NCI-H510A treated with DMSO at 0.1 percent for 48 hours (cell line): ENCODE measurements at regions not wholly inside any gene's neighbourhood (a gene's known extent, or its start where the extent isn't known, plus 50 kb on each side); places are given as distances from the start of the nearest gene placed in this dataset.

Source experiments
- DNase-seq: peaks from one replicate; lab custom pipeline; 2025; lab: John Stamatoyannopoulos, UW

DNA sequence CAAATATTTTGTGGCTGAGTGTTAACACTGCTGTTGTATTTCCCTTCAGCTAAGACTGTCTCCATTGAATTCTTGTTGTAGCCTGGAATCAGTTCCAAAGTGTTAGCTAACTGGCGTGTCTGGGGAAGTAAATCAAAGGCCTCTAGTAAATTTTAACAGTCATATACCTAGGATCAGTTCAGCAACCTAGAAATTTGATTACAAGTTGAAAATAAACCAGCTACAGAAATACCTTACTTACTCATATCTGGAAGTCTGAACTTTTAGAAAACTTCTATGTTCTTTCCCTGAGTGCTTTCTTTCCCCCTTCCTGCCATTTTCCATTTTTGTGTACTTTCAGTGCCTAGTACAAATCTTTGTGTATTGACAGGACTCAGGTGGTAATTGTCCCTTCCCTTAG lies 396.7 kb upstream of the DCC start:
- no peak for DNase-seq

DNA sequence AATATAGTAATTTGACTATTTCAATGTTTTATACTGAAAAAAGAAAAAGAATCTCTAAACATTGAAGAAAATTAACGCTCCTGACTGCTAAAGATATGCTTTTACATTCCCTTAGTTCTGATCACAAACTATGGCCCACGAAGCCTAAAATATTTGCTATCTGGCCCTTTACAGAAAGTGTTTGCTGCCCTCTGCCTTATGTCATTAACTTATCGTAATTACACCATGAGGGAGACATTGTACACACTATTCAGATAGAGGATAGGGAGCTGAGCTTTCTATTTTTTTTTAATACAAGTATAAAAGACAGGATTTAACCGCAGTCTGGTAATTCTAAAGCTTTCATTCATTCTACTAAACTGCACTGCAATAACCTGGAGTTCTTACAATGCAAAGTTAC lies 393.1 kb upstream of the DCC start:
- no peak for DNase-seq

DNA sequence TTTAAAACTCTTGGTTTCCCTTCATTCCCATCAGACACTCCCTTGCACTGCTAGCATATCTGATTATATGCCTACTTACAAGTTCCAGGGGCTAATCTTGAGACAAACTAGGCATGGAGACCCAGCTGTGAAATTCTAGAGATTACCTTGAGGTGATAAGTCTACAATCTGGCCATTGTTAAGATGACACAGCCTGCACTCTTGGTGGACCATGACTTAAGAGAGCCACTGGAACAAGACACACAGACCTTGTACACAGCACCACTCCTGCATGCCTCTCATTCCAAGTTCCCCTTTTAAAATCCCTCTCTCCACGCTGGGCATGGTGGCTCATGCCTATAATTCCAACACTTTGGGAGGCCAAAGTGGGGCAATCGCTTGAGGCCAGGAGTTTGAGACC lies 387.2 kb upstream of the DCC start:
- no peak for DNase-seq

DNA sequence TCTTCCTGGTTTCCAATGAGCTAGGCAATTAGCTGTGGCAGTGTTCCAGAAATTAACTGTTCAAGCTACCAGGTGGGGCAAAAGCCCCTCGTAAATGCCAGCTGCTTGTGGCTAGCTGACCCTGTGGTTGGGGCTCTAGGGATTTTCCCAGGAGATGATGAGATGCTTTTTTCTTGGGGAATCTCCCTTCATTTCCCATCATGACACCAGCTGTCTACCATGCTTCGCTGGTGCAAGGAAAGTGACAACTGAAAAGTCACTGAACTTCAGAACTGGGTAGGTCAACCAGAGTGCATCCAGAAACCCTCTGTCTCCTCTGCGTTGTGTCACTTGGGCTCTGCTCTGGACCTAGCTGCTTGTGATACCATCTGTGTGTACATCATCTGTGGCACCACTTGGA lies 386.5 kb upstream of the DCC start:
- DNase-seq, result no peak

DNA sequence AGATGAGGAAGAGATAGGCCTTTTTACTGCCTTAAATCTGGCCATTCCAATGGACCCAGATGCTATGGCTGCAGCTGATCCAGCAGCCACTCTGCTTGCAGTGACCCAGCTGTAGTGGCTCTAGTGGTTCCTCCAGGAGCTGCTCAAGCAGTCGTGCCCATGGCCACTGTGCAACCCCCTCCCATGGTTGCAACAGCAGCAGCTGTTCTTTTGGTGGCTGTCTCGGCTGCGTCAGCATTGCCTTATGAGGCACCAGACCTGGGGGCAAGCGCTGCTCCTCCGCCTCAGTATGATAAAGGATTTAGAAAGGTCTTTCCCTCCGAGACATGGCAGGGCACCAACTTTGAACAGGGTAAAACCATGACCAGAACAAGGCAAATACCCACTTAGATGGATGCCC lies 384.9 kb upstream of the DCC start:
- no peak for DNase-seq

DNA sequence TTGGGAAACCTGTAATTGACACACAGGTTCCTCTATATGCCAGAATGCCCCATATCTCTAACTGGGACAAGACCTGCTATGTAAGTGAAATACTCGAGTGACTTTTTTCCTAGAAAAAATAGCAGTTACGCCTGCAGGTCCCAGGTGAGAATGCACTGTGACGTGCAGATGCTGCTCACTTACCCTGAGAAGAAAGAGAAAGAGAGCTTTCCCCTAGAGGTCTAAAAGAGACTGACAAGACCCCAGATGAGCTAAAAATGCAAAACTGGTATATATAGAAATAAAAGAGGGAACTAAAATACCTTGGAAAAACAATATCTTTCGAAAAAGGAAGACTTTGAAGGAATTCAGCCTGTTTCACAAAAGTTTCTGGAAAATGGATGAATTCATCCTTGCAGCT lies 383.0 kb upstream of the DCC start:
- no peak for DNase-seq

DNA sequence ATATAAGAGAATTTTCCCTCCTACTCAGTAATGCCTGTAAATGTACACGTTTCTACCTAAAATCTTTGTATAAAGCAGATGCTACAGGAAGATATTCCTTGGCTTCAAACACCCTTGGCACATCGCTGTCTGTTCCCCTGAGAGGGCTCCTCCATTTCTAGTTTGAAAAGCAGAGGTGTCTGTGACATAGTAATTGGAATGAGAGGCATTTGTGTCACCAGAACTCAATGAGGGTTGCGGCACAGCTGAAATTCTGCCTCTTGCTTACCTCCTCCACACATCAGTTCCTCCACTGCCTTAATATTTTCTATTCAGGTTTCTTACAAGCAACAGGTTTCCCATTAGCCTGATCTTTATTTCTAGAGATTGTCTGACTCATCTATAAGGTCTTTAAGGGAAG lies 359.9 kb upstream of the DCC start:
- no peak for DNase-seq

DNA sequence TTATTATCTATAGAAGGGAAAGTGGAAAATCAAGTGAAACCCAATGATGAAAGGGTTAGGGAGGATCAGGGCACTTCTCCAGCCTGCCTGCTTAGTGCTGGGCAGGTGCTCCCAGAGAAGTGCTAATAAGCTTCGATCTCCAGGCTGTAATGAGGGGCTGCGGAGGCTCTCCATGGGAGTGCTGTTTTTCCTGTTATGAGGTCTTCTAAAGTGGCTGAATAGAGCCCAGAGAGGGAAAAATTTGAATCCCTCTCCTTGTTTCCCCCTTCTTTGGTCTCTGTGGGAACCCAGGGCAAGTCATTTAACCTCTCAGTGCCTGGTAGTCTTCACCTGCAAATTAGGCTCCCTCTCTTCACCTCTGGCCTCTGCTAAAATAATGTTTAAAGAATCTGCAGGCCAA lies 351.7 kb upstream of the DCC start:
- DNase-seq, result no peak

DNA sequence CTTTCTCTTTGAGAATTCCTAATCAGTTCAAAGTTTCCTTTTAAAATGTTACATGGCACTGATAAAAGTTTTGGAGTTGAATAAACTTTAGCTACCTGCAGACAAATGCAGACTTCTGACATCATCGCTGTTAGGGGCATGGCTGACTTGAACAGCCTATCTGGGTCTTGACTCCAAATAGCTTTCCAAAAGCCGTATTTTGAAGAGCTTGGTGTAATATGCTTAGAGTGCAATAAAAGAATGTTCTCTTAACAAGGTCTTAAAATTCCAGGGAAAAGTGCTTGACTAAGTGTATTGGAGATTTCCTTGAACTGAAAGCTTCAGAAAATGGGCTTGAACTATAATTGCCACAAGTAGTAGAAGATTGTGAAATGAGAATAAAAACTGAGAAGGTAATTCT lies 342.9 kb upstream of the DCC start:
- DNase-seq, result no peak

DNA sequence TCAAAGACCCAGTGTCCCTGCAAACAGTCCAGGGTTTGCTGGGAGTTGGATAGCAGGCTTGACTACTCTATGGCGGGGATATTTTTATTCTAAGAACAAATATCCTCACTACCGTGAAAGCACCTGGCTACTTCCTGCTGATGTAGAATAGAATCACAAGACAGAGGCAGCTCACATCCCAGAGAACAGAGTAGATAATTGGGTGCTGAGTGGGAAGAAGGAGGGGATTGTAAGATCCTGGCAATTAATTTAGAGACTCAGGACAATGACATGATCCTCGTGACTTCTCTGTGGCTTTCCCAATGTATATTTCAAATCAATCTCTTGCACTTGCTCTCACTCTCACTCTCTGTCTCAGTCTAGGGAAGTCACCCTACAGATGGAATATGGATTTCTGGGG lies 341.9 kb upstream of the DCC start:
- DNase-seq, result no peak

DNA sequence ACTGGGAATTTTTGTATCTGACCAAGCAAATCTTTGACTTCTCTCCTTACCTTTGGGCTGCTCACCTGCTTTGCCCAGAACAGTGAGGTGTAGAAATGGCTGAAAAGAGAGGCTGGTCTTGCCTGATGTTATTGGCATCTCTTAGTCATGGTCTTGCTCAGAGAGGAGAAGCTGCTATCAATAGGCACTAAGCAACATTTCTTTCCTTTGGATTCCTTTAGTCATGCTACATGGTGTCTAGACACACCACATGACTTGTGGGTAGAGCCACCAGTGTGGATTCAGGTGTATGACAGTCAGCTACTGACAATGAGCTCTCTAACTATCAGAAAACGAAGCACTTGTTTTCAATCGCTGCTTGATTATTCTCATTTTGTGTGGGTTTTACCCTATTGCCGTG lies 341.3 kb upstream of the DCC start:
- DNase-seq, result no peak

DNA sequence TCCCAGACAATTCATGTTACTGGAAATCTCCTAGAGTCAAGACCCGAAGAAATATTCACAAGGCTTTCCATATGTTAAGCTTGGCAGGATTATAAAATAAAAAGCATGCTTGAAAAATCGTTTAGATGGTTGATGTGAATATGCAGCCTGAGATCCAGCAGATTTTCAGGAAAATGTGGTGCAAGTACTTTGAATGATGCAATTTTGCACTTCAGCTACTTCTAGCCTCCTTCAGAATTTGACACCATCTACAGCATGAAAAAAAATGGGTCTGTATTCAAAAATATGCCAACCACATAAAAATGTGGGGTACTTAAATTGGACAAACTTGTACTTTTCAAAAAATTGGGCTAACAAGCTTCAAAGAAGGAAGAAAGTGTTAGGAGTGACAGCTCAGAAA lies 340.6 kb upstream of the DCC start:
- DNase-seq, result no peak

DNA sequence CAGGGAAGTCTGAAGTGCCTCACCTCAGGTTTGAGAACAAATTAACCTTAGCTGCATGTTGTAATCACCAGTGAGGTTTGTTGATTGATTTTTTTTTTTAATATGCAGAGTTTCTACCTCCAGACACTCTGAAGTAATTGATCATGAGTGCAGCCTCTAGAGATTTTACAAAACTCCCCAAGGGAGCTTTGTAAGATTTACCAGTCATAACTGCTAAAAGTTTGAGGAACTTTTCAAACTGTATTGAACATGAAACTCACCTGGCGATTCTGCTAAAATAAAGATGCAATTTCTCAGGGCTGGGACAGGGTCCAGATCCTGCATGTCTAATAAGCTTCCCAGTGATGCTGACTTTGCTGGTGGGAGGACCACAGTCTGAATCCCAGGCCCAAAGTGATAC lies 339.6 kb upstream of the DCC start:
- DNase-seq, result no peak

DNA sequence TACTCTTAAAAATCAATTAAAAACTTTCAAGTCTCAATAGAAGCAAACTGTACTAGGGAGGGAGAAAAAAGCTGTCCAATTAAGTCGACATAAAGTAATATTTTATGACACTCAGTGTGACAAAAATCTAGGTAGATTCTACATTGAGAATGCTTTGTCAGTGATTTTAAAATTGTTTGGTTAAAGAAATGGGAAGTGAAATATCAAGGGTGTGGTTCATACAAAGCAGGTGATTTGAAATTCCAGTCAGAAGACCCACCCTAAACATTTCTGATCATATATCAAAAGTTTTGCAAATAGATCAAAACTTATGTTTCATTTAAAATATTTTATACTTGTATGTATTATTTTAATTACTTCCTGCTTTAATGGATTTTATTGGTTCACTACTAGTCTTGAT lies 338.9 kb upstream of the DCC start:
- DNase-seq, result no peak

DNA sequence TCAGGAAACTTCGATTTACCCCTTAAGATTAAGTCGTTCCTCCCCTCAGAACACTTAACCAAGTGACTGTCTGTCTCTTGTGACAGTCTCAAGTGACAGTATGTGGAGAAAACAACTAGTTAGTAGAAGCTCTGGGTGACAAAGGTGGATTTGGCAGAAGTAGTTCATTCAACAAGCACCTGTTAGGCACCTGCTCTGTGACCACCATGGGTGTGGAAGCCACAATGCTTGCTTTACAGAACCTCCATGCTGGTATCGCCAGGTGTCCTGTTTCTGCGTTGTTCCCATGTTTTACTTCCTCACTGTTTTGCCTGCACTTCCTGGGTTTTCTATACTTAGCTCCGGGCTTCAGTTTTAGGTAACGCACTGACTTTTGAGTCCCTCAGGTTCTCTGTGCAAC lies 337.4 kb upstream of the DCC start:
- DNase-seq, result no peak

DNA sequence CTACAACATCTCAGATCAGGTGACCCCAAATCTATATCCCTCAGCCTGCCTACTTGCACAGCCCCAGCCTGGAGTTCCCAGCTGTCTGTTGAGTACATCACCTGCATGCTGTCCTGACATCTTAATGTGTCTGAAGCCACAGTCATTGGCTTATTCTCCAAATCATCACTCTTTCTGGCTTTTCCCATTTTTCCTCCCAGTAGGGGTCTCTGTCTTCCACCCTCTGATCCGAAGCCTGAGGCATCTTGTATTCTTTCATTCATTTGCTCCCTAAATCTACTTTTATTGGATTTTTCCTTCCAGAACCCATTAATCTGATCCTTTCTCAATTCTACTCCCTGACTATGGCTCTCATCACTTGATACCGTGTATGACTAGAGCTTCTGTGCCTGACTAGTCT lies 332.9 kb upstream of the DCC start:
- DNase-seq, result no peak

DNA sequence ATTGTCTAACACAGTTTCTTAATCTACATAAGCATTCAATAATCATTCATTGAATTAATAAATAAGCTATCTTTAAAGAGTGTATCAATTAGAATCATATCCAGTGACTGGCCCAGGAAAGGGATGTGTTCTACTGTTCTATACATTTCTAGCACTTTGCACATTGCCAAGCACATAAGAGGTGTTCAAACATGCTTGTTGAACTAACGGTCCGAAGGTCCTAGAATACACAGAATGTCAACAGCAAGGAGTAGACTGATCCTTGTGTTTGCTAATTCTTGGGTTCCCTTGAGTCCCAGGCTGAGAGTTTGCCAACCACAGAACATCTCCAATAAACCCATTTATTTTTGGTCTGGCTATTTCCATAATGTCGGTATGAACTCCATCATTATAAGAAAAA lies 331.7 kb upstream of the DCC start:
- DNase-seq, result no peak

DNA sequence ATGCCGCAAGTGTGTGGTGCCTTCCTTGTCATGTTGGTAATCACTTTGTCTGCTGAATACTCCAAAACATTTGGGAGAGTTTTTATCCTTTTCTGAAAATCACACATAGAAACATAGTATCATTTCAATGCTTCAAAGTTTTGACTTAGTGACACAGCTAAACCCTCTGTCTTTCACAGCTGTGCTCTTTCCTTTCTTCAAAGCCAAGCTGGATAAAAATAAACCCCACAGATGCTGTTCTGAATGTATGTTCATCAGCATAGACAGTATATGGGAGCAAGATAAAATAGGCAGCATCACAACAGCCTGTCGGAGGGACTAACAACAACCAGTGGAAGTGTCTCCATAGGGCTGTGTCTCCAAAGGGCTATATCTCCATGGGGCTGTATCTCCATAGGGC lies 331.3 kb upstream of the DCC start:
- DNase-seq, result no peak

DNA sequence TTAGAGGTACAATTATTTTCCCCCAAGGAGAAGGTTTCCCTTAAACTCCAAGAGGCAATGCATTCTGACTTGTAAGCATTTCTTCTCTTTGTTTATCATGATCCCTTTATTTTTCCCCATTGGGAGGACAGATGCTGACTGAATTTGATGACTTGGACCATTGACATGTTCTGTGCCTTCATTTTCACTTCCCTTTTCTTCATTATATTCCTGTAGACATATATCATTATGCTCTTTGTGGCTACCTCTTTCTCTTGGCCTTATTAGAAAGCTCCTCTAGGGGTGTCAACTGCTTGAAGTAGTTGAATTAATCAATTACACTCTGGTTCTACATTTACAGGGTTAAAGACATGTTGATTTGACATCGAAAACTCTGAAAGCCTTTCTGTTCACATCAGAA lies 330.0 kb upstream of the DCC start:
- no peak for DNase-seq

DNA sequence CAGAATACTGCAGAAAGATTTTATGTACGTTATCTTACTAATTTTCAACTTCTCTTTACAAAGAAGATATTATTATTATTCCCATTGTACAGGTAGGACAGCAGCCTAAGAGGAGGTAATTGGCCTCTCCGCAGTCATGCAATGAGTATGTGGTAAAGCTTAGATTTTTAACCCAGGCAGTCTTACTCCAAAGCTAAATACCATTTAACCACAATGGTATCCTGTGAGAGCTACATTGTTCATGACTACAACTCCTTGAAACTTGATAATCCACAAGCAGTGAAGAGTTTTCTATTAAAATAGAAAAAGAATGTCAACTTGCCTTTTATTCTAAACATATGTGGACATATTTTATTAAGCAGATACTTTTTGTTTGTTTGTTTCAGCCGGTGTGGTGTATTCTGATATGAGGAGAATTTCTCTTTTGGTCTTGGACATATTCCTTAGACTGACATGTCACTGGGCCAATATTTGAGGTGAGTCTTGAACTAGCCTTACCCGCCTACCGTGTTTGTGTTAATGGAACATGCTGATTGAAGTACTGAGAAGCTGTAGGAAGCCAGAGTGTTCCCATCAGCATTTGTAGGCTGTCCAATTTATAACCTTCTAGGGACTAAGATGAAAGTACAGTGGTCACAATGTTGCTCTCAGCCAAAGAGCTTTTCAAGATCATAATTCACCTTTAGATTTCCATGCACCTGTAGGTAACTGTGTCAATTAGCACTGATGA lies 293.9 kb upstream of the DCC start:
- no peak for DNase-seq

DNA sequence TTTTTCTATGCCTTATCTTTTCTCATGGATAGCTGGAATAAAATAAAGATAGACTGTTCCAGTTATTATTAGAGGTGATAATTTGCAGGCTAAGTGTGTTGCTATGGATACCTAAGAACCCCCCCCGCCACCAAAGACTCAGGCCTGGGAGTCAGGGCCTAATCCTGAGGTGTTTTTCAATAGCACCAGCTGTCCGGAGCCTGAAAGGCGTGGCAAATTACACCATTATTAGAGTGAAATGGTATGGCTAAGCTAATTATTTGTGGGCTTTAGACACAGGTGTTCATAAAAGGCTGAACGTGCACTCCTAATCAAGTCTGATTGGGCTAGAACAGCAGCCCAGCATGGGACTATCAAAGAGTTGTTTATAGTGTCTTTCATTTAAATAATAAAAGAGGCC lies 293.2 kb upstream of the DCC start:
- DNase-seq, result no peak

DNA sequence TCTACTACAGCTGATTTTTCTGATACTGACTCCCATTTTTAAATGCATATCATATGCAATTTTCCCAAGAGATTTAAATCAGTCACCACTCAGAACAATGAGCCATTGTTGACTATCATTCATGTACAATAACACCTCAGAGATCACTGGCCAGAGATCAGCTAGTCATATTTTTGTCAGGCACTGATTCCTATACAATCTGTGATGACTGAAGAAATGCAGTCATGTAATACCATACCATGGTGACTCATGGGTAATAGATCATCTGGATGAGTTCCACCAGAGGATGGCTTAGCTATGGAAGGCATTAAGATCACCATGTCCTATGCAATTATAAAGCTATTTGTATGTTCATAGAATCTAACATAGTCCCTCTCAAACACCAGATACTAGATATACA lies 285.7 kb upstream of the DCC start:
- no peak for DNase-seq

DNA sequence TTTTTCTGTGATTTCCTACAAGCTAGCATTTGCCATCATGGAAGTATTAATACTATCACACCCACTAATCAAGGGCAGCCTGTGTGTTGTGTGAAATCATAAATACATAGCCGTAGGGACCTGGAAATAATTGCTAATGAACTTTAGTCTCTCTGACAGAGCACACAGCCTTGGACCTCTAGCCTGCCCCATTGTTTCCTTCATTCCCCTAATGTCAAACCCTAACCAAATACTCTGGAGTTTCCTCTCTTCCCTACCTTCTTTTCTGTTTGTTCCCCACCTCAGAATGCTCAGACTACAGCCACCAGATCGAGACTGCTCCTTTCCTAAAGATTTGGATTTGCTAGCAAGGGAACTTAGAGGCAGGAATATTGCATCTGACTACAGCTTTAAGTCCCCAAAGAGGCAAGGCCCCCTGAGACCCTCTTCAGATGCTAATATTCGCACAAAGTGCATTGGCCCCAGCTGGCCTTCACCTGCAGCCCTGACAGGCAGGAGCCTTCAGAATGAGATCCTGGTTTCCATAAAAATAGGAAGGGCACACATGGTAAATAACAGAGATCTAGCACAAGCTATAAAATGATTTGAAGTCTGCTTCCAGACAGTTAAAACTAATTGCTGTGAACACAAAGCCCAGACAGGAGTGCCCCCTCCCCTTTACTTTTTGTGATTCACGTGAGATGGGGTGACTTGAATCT lies 279.2 kb upstream of the DCC start:
- no peak for DNase-seq

DNA sequence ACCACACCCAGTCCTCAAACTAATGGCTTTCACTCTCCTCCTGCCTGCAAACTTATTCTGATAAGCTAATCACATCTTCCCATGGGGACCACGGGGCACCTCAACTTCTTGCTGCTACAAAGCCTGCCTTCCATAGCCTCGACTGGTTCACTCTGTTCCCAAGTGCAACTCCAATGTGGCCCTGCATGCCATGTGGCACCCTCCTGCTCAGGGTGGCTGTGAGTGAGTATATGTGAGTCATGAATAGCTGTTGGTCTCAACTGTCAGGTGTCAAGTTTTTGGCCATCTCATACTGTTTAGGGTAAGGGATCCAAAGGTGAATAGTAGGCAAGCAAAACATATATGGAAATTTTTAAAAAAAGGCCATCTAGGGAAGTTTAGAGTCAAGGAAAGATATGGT lies 276.1 kb upstream of the DCC start:
- DNase-seq, result no peak
